HepG2 (cell line): ENCODE measurements at regions not wholly inside any gene's neighbourhood (a gene's known extent, or its start where the extent isn't known, plus 50 kb on each side); places are given as distances from the start of the nearest gene placed in this dataset.

Experiments used
- CHD4 ChIP-seq: fragments of 200-600 bp; sonication (generic); IDR thresholded peaks from 2 replicates; pipeline ENCODE4 v1.7.0; 2017; ENCODE audit warnings: mild to moderate bottlenecking, low read length, borderline replicate concordance
- MEIS1 ChIP-seq: sonication (generic); formaldehyde crosslinking; IDR thresholded peaks from 2 replicates; pipeline ENCODE4 v1.9.0; 2021; ENCODE audit warnings: mild to moderate bottlenecking, missing genetic modification reagents, moderate library complexity, borderline replicate concordance

- TF ChIP-seq CHD4 (no peak), MEIS1 (CRISPR knock-in tag) (no peak)
Measured at GRCh38 chr20:39882806-39883205, 806.2 kb downstream of the MAFB start.
